K562 (cell line): ENCODE measurements at regions not wholly inside any gene's neighbourhood (a gene's known extent, or its start where the extent isn't known, plus 50 kb on each side); places are given as distances from the start of the nearest gene placed in this dataset.
A peak's percentile ranks its signal among the peaks of the same experiment; 100 is the strongest.

Experiments used
- ATAC-seq: fragments of 200-7000 bp; cut with Tn5 transposase; 3 replicates; pipeline ENCODE4 v1.9.1; 2020; ENCODE audit warnings: moderate library complexity
- BruUV-seq: library from RNA; stranded (reverse); fragments of 400-500 nt; replicated peaks from 2 replicates; lab custom pipeline; 2021; lab: Mats Ljungman, UMichigan
- CTCF ChIA-PET: fragments of 300-600 bp; formaldehyde crosslinking; extraction: SDS; loops from one replicate; lab custom pipeline; 2021; ENCODE audit warnings: low intra/inter-chr PET ratio; lab: Yijun Ruan, JAX
- POLR2A ChIA-PET: fragments of 300-600, 350-650 bp; sonication (Branson Sonifier 250); formaldehyde crosslinking; extraction: SDS; loops from one replicate; lab custom pipeline; 2021; ENCODE audit warnings: antibody characterized with exemption, inconsistent platforms; lab: Yijun Ruan, JAX
- DNase-seq, 4 experiments: peaks; one replicate each; pipeline versions ENCODE4 v3.0.0 to v3.0.0-alpha.2; 2011 to 2018; ENCODE audit warnings: low spot score in 3 of 4, mixed read lengths in 3 of 4; ENCODE audit errors: extremely low read depth in 1 of 4
- FAIRE-seq: peaks from 2 replicates; lab custom pipeline; 2011; peaks lifted over from hg19 to GRCh38; lab: Jason Lieb, UNC
- H2AFZ ChIP-seq: 2 replicates; pipeline ENCODE4 v1.6.0; 2011; ENCODE audit warnings: low read depth, low read length, control low read depth, inconsistent platforms
- H3K27ac ChIP-seq: fragments of 200-600 bp; 3 replicates; pipeline ENCODE4 v1.8.0; 2011; ENCODE audit warnings: low read depth, mild to moderate bottlenecking, control low read depth, inconsistent platforms, low read length, moderate library complexity, mixed read lengths; ENCODE audit errors: extremely low read depth
- H3K27me3 ChIP-seq, 2 experiments: fragments of 300-600 bp in 1 of 2; 2 replicates in 1 of 2; 3 replicates in 1 of 2; pipeline versions ENCODE4 v1.6.0 to v1.8.0; 2011; ENCODE audit warnings: inconsistent platforms in 2 of 2, low read length in 2 of 2, mild to moderate bottlenecking in 1 of 2, mixed read lengths in 1 of 2, moderate library complexity in 1 of 2; ENCODE audit not compliant: control insufficient read depth in 2 of 2, insufficient read depth in 2 of 2
- H3K36me3 ChIP-seq: fragments of 300-600 bp; 3 replicates; pipeline ENCODE4 v1.8.0; 2011; ENCODE audit warnings: mild to moderate bottlenecking, low read length, inconsistent platforms; ENCODE audit not compliant: control insufficient read depth, insufficient read depth
- H3K4me1 ChIP-seq, 2 experiments: fragments of 200-600 bp in 1 of 2; replicated peaks in 1 of 2; 2 replicates in 1 of 2; 3 replicates in 1 of 2; pipeline versions ENCODE4 v1.5.1 to v1.8.0; 2011; ENCODE audit warnings: inconsistent platforms in 2 of 2, low read length in 2 of 2, mild to moderate bottlenecking in 1 of 2, mixed read lengths in 1 of 2, moderate library complexity in 1 of 2; ENCODE audit not compliant: control insufficient read depth in 2 of 2, insufficient read depth in 2 of 2
- H3K4me2 ChIP-seq: 2 replicates; pipeline ENCODE4 v1.6.1; 2011; ENCODE audit warnings: low read length, control low read depth, inconsistent platforms, mixed read lengths; ENCODE audit not compliant: insufficient read depth
- H3K4me3 ChIP-seq: fragments of 200-600 bp; sonication (generic), shearing (Covaris generic); 2 replicates; pipeline ENCODE4 v1.5.1; 2016; ENCODE audit warnings: control low read depth, inconsistent platforms
- H3K79me2 ChIP-seq: fragments of 200-600 bp; 3 replicates; pipeline ENCODE4 v1.8.0; 2011; ENCODE audit warnings: low read length, inconsistent platforms; ENCODE audit not compliant: control insufficient read depth, insufficient read depth
- H3K9ac ChIP-seq, 2 experiments: 2 replicates each; pipeline versions ENCODE4 v1.6.0 to v1.6.1; 2011; ENCODE audit warnings: low read depth in 2 of 2, low read length in 2 of 2, control low read depth in 1 of 2, inconsistent platforms in 1 of 2, mild to moderate bottlenecking in 1 of 2, mixed read lengths in 1 of 2; ENCODE audit not compliant: insufficient read depth in 1 of 2
- H3K9me1 ChIP-seq: one replicate; pipeline ENCODE4 v1.6.0; 2011; ENCODE audit warnings: inconsistent platforms, mild to moderate bottlenecking, low read length, moderate library complexity; ENCODE audit not compliant: control insufficient read depth, insufficient read depth
- H3K9me3 ChIP-seq: replicated peaks from 2 replicates; pipeline ENCODE4 v1.5.1; 2011; ENCODE audit warnings: low read depth, low read length, inconsistent platforms; ENCODE audit not compliant: control insufficient read depth, insufficient read depth
- H4K20me1 ChIP-seq: replicated peaks from 2 replicates; pipeline ENCODE4 v1.6.1; 2011; ENCODE audit warnings: low read length, inconsistent platforms, mixed read lengths; ENCODE audit not compliant: control insufficient read depth, insufficient read depth
- ARID1B ChIP-seq: fragments of 450-650 bp; IDR thresholded peaks from 2 replicates; pipeline ENCODE4 v1.6.1; 2016; ENCODE audit warnings: antibody characterized with exemption, mild to moderate bottlenecking, inconsistent platforms
- CBX1 ChIP-seq: sonication (generic); IDR thresholded peaks from 2 replicates; pipeline ENCODE4 v1.6.1; 2016; ENCODE audit warnings: antibody characterized with exemption, low read depth, mild to moderate bottlenecking
- CBX3 ChIP-seq, 2 experiments: IDR thresholded peaks; 1 replicate in 1 of 2; 2 replicates in 1 of 2; pipeline ENCODE4 v1.6.1; 2012; ENCODE audit warnings: inconsistent platforms in 2 of 2, low read length in 2 of 2, borderline replicate concordance in 1 of 2, control low read depth in 1 of 2
- CBX5 ChIP-seq: IDR thresholded peaks from 2 replicates; pipeline ENCODE4 v1.6.1; 2014; ENCODE audit warnings: low read depth, borderline replicate concordance
- CTCF ChIP-seq, 3 experiments: IDR thresholded peaks in 2 of 3; conservative IDR thresholded peaks in 1 of 3; 2 replicates each; pipeline ENCODE4 v1.5.1; 2011 to 2012; ENCODE audit warnings: low read length in 3 of 3, mild to moderate bottlenecking in 3 of 3, control low read depth in 2 of 3, improper control_type of control experiment in 1 of 3, inconsistent platforms in 1 of 3, low read depth in 1 of 3, mixed read lengths in 1 of 3, moderate library complexity in 1 of 3; ENCODE audit not compliant: insufficient read depth in 2 of 3
- DPF2 ChIP-seq: fragments of 450-650 bp; IDR thresholded peaks from 2 replicates; pipeline ENCODE4 v1.6.1; 2016
- EHMT2 ChIP-seq: fragments of 450-650 bp; IDR thresholded peaks from 2 replicates; pipeline ENCODE4 v1.6.1; 2018; ENCODE audit warnings: antibody characterized with exemption
- FOSL1 ChIP-seq: fragments of 200-800 bp; sonication (Bioruptor generic); conservative IDR thresholded peaks from 2 replicates; pipeline ENCODE4 v1.6.1; 2016; ENCODE audit warnings: missing genetic modification characterization, missing compliant biosample characterization
- HMBOX1 ChIP-seq: sonication (generic); IDR thresholded peaks from 2 replicates; pipeline ENCODE4 v1.6.1; 2016
- LARP7 ChIP-seq: fragments of 450-650 bp; IDR thresholded peaks from 2 replicates; pipeline ENCODE4 v1.6.1; 2016
- PTRF ChIP-seq: fragments of 450-650 bp; IDR thresholded peaks from 2 replicates; pipeline ENCODE4 v1.6.1; 2016; ENCODE audit warnings: mild to moderate bottlenecking, missing genetic modification characterization, missing compliant biosample characterization
- RAD21 ChIP-seq, 2 experiments: fragments of 250-450 bp in 1 of 2; fragments of 450-650 bp in 1 of 2; sonication (Bioruptor Pico) in 1 of 2; formaldehyde crosslinking in 1 of 2; IDR thresholded peaks in 1 of 2; conservative IDR thresholded peaks in 1 of 2; 2 replicates each; pipeline versions ENCODE4 v1.4.0 to v1.8.0; 2020 to 2022; ENCODE audit warnings: mild to moderate bottlenecking in 2 of 2, moderate library complexity in 1 of 2
- SAFB ChIP-seq: fragments of 200-400 bp; formaldehyde crosslinking; IDR thresholded peaks from 2 replicates; pipeline ENCODE4 v1.6.1; 2017; ENCODE audit warnings: low read depth, low read length, borderline replicate concordance
- SMARCA4 ChIP-seq: fragments of 450-650 bp; IDR thresholded peaks from 2 replicates; pipeline ENCODE4 v1.6.1; 2016
- SMC3 ChIP-seq: conservative IDR thresholded peaks from 2 replicates; pipeline ENCODE4 v1.6.1; 2011; ENCODE audit warnings: low read depth, low read length, improper control_type of control experiment; ENCODE audit not compliant: insufficient read depth
- THAP12 ChIP-seq: fragments of 250-450 bp; sonication (Bioruptor Pico); IDR thresholded peaks from 2 replicates; pipeline ENCODE4 v1.9.0; 2021; ENCODE audit warnings: mild to moderate bottlenecking, inconsistent platforms
- ZNF121 ChIP-seq: sonication (generic); formaldehyde crosslinking; conservative IDR thresholded peaks from 2 replicates; pipeline ENCODE4 v1.8.0; 2022; ENCODE audit warnings: missing genetic modification reagents
- ZNF696 ChIP-seq: fragments of 250-450 bp; sonication (Bioruptor Pico); conservative IDR thresholded peaks from 2 replicates; pipeline ENCODE4 v1.4.0; 2020; ENCODE audit warnings: mild to moderate bottlenecking, moderate library complexity
- ZNF766 ChIP-seq: fragments of 200-800 bp; sonication (Bioruptor generic); conservative IDR thresholded peaks from 2 replicates; pipeline ENCODE4 v1.6.1; 2016; ENCODE audit warnings: missing genetic modification characterization, missing compliant biosample characterization
- WGBS: fragments of 100-300 bp; shearing (Covaris generic); methylation state at CpG from one replicate; pipeline ENCODE4 v1.1.6; 2016; ENCODE audit warnings: low coverage, mixed read lengths; ENCODE audit not compliant: insufficient coverage; ENCODE audit errors: missing lambda C conversion rate; 5-methylcytosine and 5-hydroxymethylcytosine counted together
- in situ Hi-C: fragments of 300-500 bp; cut with MboI; formaldehyde crosslinking; loops from 4 replicates; pipeline ENCODE4 v1.15.0; 2018; ENCODE audit warnings: inconsistent platforms, mixed read lengths
- intact Hi-C: fragments of 100-400 bp; cut with micrococcal nuclease; formaldehyde crosslinking; loops from 2 replicates; pipeline ENCODE4 v1.14.2; 2022

- Histone ChIP-seq H3K4me1 (peaks cover 5 to 6% of the 10 kb centered on the region in 2 experiments; a peak in 3 of 5 replicates), H3K9me3 (no peaks in the 10 kb centered on the region; the same call in 1 of the 2 replicates), H3K27ac (peak overlapping the region; percentile 55; the same call in 1 of the 3 replicates), H3K9me1 (no peaks in the 10 kb centered on the region), H4K20me1 (no peaks in the 10 kb centered on the region), H3K4me3 (no peak overlapping the region), H3K79me2 (peaks cover 76% of the 10 kb centered on the region; the same call in 2 of the 3 replicates), H3K36me3 (peaks cover 2% of the 10 kb centered on the region; the same call in 1 of the 3 replicates), H3K27me3 (no peaks in the 10 kb centered on the region), H3K4me2 (peak overlapping the region; percentile 19; the same call in 1 of the 2 replicates), H3K9ac (peak overlapping the region in 1 of 2 experiments; percentile 3; a peak in 1 of 4 replicates), H2AFZ (peak overlapping the region; percentile 45)
- intact Hi-C loops (no loop called here), in situ Hi-C loops (no loop called here)
- BruUV-seq: no TSS peak
- DNase-seq: peak in 2 of 4 experiments; percentile 42 to 68
- ATAC-seq: peak; percentile 85
- 9% methylated on average over 2 of the region's 2 CpGs for WGBS
- CTCF ChIA-PET: no interaction called here
- FAIRE-seq: peak; percentile 75
- POLR2A ChIA-PET: interaction anchor here (0.6 to 2.6 kb wide), 4 partner anchors 10 to 26 kb away, joined by 3 to 18 read pairs (median 3); no protein-coding TSS in a partner anchor
- no peak for TF ChIP-seq ZNF121 (CRISPR knock-in tag)
- TF ChIP-seq LARP7: no peak
- TF ChIP-seq FOSL1 (tag): 0 out of 2 replicates have a peak, but pooled peaks have one; percentile 17
- TF ChIP-seq CTCF (IDR thresholded peaks at IDR 0.05 in 2 of 3, conservative IDR thresholded peaks at IDR 0.05 in 1 of 3; ENCODE audit: insufficient read depth in 2 of 3, low read depth in 1 of 3, low read length in 3 of 3): peak in 2 of 3 experiments; percentile 25 to 27; a peak in 3 of 6 replicates
- peak in 1 of 2 experiments; percentile 78; a peak in 1 of 3 replicates for TF ChIP-seq CBX3 (IDR thresholded peaks at IDR 0.05; ENCODE audit: borderline replicate concordance in 1 of 2, low read length in 2 of 2)
- peak; percentile 82 for TF ChIP-seq HMBOX1
- TF ChIP-seq CBX5: peak; percentile 78
- TF ChIP-seq SAFB: no peak
- TF ChIP-seq SMC3: 0 out of 2 replicates have a peak, but pooled peaks have one; percentile 18
- TF ChIP-seq ARID1B: peak; percentile 36; the same call in 1 of the 2 replicates
- 0 out of 2 replicates have a peak, but pooled peaks have one; percentile 14 for TF ChIP-seq SMARCA4
- no peak for TF ChIP-seq ZNF766 (CRISPR knock-in tag)
- no peak for TF ChIP-seq THAP12 (CRISPR knock-in tag)
- TF ChIP-seq CBX1: 0 out of 2 replicates have a peak, but pooled peaks have one; percentile 18
- peak; percentile 26; the same call in 1 of the 2 replicates for TF ChIP-seq DPF2
- no peak for TF ChIP-seq PTRF (tag)
- no peak for TF ChIP-seq ZNF696 (CRISPR knock-in tag)
- peak; percentile 31 to 42 for TF ChIP-seq RAD21 (CRISPR knock-in tag; conservative IDR thresholded peaks at IDR 0.05 in 1 of 2, IDR thresholded peaks at IDR 0.05 in 1 of 2)
- TF ChIP-seq EHMT2: peak; percentile 49; the same call in 1 of the 2 replicates
These were observed 127.1 kb upstream of the MTPN start for GRCh38 chr7:136104269-136104603.
